DMS79 (cell line): ENCODE measurements at regions not wholly inside any gene's neighbourhood (a gene's known extent, or its start where the extent isn't known, plus 50 kb on each side); places are given as distances from the start of the nearest gene placed in this dataset.

Source experiments
- DNase-seq: peaks from one replicate; lab custom pipeline; 2025; lab: John Stamatoyannopoulos, UW

DNA sequence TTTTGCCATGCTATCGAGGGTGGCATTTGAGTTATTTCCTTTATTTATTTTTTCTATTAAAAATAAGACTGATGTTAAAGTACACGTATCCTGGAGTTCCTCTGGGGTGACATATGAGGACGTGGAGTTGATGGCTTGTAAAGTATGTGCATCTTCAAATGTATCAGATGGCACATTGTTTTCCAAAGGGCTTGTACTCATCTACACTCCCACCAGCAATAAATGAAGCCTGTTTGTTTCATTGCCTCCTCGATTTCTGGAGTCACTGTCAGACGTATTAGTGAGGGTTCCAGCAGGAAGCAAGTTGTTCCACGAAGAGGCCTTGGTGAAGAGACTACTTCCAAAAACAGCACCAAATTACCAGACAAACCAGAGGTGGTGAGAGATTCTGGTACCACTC lies 423.9 kb downstream of the NPHP4 start:
- DNase-seq: no peak

- no peak for DNase-seq
Observed at GRCh38 chr1:5567839-5568238, 424.4 kb downstream of the NPHP4 start.

GRCh38 chr1:5566924-5567323 lies 425.3 kb downstream of the NPHP4 start:
- no peak for DNase-seq

DNA sequence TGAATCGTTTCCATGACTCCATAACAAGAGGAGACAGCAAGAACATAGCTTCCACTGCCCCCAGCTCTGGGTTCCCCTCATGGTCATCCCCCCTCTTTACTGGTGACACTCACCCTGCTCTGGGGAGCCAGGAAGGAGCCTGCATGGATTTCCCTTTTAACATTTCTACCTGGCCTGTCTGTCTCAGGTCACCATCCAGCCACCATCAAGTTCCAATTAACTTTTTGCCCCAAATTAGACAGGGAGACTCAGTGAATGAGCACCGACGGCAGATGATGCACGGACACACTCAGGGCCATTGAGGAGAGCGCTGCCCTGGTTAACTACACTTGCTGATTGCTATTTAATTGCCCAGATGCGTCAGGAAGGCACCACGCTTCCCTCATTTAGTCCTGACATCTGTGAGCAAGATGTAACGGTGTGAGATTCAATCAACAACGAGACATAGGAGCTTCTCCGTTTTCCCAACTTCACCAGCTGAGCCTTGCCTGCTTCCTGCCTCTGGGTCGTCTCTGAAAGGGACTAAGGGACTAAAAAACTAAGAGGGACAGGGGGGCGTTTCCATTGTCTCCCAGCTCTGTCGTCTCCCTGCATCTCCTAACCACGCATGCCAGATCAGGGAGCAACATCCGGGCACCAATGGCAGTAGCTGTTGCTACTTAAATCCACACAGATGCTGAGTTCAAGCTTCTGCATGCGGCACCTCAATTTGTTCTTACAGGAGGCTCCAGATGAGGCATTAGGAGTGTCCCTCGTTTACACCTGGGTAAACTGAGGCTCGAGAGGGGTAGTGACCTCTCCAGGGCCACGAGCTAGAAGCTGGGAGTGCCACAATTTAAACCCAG lies 426.7 kb downstream of the NPHP4 start:
- DNase-seq: no peak

DNA sequence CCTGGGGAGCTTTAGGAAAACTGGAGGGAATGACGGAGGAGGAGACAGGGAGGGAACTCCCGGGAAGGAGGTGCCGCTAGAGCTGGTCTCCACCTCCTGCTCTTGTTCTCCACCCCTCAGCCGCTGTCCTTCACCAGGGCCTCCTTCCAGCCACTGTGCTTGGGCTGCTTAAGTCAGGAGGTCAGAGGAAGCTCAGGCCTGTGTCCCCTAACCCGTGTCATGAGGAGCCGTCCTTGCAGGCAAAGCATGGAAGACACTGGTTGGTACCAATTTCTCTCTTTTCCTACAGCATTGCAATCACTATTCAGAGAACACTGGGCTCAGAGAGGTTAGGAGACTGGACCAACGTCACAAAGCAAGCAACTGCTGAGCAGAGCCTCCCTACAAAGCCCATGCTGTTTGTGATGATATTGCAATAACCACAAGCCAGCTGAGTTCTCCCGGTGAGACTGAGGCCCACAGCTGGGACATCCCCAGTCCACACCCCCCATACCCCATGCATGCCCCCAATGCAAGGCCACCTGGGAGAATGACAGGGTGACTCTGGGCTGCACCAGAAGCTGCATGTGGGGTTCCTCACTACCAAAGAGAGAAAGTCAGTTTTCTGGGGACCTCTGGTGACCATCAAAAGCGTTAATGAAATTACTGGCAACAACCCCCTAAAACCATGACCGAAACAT lies 427.5 kb downstream of the NPHP4 start:
- DNase-seq: no peak

- no peak for DNase-seq
Observed at GRCh38 chr1:5563861-5564577, 428.2 kb downstream of the NPHP4 start.

DNA sequence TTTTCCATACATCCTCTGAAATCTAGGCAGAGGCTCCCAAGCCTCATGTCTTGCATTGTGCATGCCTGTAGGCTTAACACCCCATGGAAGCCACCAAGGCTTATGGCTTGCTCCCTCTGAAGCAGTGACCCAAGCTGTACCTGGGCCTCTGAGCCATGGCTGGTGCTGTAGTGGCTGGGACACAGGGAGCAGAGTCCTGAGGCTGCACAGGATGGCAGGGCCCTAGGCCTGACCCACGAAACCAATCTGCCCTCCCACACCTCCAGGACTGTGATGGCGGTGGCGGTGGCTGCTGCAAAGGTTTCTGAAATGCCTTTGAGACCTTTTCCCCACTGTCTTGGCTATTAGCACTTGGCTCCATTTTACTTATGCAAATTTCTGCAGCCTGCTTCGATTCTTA lies 429.5 kb downstream of the NPHP4 start:
- DNase-seq: no peak

- DNase-seq: no peak
Observed at GRCh38 chr1:5562331-5562730, 429.9 kb downstream of the NPHP4 start.

DNA sequence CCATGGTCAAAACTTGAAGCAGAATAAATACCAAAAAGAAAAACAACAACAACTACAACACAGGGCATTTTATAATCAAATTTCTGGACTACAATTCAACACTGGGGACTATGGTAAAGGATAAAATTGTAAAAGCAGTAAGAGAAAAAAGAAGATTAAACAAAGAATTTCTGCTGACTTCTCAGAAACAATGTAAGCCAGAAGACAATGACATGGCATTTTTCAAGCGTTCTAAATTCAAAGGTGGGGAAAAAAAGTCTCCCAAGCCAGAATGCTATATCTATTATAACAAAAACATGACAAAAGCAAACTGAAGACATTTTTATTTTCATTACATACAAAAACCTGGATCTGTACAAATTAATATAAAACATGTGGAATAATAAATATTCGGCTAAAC lies 433.1 kb downstream of the NPHP4 start:
- DNase-seq: no peak

DNA sequence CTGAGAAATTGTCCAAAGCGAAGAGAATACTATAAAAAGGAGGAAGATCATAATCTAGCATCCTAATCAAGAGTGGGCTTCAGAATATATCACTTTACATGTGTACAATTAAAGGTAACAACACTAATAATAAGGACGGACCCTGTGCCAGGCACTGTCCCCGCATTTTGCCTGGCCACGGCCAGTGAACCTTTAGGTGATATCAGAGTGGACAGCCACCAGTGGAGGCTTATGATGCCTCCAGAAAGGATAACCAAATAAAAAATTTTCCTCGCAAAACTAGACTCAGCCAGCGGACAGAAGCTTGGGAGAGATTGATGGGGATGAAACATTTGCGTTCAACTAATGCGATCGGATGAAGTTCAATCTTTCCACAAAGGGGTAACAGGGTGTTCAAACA lies 436.4 kb downstream of the NPHP4 start:
- no peak for DNase-seq

DNA sequence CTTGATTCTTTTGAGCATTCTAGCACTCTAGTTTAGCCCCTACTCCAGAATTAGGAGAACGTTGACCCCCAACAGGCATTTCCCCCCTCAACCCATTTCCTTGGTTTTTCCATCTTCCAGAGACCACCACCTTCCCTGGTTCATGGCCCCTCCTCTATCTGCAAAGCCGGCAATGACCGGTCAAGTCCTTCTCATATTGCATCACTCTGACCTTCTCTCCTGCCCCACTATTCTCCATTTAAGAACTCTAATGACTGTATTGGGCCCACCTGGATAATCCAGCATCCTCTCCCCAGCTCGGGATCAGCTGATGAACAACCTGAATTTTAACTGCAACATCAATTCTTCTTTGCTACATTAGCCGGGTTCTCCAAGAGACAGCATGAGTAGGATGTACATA lies 437.4 kb downstream of the NPHP4 start:
- DNase-seq: no peak

DNA sequence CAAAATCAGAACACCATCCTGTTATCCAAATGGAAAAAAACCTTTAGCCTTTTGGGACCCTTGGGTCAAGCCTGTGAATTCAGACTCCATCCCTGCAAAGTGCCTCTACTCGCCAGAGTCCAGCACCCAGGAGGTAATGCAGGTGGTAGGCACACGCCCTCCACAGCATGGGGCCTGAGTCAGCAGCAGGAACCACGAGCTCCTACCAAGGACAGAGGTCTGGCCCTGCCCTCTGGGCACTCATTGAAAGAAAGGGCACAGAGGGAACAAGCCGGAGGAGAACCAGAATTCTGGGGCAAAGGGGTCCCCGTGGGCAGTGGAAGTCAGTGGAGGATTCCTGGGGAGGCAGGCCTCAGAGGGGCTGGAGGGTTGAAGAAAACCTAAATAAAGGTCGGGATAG lies 438.1 kb downstream of the NPHP4 start:
- no peak for DNase-seq

DNA sequence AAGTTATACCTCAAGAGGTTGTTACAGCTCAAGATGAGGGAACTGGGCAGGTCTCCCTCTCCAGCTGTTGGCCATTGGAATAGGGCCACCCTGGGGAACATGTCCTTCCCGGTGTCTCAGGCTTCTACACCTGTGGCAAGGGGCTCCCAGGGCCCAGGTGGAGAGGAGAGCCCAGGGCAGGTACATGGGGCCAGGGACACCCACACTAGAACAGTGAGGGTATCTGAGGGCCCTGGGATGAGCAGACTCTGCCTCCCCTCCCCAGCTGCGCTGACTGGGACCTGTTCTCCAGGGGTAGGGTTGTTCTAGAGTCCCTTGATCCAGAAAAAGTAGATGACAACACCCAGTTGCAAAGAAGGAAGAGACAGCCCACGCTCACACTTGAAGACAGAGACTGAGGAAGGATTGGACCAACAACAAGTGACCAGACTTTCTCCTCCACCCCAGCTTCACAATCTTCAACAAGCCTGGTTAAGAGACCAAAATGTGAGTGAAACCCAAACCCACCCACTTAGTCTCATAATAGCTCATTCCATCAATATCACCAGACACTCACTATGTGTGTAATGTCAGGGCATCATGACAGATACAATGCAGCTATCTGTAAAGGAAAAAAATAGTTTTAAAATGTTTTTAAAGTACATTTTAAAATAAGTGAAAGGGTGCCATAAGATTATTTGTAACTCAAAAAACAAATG lies 439.3 kb downstream of the NPHP4 start:
- DNase-seq: no peak

DNA sequence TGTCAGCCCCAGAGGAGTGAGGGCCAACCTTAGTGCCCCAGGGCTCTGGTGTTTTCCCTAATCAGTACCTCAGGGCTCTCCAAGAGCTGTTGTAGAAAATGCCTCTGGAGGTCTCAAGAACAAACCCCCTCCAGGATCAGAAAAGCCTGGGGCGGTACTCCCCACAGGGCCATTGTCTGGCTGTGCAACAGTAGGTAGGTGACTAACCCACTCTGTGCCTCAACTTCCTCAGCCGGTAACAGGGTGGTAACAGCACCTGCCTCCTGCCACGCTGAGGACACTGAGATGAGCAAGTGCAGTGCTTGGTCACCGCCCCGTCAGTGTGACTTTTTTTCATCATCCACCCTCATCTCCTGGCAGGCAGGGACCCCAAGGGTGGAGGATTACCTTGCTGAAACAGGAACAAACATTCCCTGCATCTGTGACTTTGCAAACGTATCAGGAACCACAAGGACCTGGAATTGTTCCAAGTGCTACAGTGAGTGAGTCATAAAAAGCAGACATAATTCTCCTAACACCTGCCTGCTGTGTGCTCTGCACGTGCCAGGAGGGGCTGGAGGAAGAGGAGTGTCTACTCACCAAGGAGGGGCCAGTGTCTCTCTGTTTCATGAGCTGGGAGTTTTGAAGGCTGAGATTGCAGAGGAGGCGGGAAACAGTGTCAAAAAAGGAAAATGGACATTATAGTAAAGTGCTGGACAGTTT lies 440.8 kb downstream of the NPHP4 start:
- DNase-seq: peak; percentile 97

DNA sequence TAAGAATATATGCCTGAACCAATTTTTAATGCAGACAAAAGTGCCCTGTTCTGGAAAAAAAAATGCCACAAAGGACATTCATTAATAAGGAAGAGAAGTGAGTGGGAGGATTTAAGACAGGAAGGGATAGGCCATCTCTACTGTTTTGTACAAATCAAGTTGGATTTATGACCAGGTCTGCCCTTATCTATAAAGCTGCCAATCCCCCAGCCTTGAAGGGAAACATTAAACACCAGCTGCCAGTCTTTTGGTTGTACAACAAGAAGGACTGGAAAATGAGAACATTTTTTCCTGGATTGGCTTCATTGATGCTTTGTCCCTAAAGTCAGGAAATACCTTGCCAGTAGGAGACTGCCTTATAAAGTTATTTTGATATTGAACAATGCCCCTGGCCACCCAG lies 444.0 kb downstream of the NPHP4 start:
- DNase-seq: no peak

DNA sequence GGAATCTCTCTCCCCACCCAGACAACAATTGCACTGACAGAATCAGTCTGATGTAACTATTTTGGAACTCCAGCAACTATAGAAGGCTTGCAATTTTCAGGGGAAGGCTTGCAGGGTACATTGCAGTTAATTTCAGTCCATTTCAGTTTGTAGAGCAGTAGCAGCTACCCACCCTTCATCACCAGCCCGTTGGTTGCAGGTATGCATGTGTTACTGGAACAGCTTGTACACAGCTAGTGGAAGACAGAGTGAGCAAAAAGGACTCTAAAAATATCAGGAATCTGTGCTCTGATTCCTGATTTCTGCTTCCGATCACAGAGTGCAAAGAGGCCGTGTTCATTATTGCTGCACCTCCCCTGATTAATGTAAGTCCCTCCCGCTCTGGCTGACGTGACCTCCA lies 449.0 kb downstream of the NPHP4 start:
- DNase-seq: no peak

GRCh38 chr1:5532811-5533210 lies 459.4 kb downstream of the NPHP4 start:
- DNase-seq: no peak

GRCh38 chr1:5526822-5527551 lies 465.2 kb downstream of the NPHP4 start:
- DNase-seq: no peak

DNA sequence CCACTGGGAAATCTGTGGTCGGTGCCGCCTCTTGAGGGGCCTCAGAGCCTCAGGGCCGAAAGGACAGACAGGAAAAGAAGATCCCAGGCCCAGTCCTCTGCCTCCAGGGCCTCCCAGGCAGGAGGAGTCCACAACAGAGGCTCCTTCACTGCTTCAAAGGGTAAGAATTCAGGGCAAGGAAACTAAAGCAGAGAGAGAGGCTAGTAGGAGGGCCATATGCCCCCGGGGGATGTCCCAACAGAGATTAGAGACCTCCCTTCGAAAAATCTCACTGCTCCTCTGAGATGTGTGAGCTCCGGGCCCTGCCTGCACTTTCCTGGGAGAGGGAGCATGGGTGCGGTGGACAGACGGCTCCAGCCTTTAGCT lies 465.9 kb downstream of the NPHP4 start:
- DNase-seq: no peak

- DNase-seq: peak; percentile 40
Observed at GRCh38 chr1:5525597-5526384, 466.4 kb downstream of the NPHP4 start.
